Putamen (tissue), 1 donor: ENCODE measurements at regions not wholly inside any gene's neighbourhood (a gene's known extent, or its start where the extent isn't known, plus 50 kb on each side); places are given as distances from the start of the nearest gene placed in this dataset.

Experiments
- DNase-seq: peaks from one replicate; pipeline ENCODE4 v3.0.0-alpha.2; 2016; ENCODE audit warnings: low spot score

DNA sequence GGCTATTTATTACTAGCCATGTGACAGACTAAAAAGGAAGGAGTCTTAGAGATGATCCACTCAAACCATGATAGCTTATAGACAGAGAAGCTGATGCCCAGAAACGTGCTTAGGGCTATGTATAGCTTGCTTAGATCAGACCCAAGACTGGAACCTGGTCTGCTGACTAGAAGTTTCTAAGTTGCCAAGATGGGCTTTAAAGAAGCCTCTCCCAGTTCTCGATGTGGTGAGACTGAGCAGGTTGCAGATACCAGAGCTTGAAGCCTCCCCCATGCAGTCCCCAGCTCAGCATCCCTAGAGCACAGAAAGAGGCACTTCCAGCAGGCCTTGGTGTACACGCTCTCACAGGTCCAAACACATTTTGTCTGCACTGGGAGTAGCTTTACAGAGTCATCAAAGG, 51.1 kb upstream of the ATP10B start:
- no peak for DNase-seq
